HCT116 (cell line): ENCODE measurements at regions not wholly inside any gene's neighbourhood (a gene's known extent, or its start where the extent isn't known, plus 50 kb on each side); places are given as distances from the start of the nearest gene placed in this dataset.

Source experiments
- EZH2 ChIP-seq: fragments of 200-600 bp; sonication (generic); IDR thresholded peaks from 2 replicates; pipeline ENCODE4 v1.6.1; 2017; ENCODE audit warnings: antibody characterized with exemption, mixed run types
- POLR2A ChIP-seq: IDR thresholded peaks from 2 replicates; pipeline ENCODE4 v1.7.0; 2011; ENCODE audit warnings: borderline replicate concordance; ENCODE audit not compliant: insufficient read depth, insufficient read length; ENCODE audit errors: extremely low read depth
- POLR2AphosphoS5 ChIP-seq: IDR thresholded peaks from 2 replicates; pipeline ENCODE4 v1.6.1; 2011; ENCODE audit warnings: mild to moderate bottlenecking, low read depth, low read length, moderate library complexity
- RAD21 ChIP-seq: IDR thresholded peaks from 2 replicates; pipeline ENCODE4 v1.6.1; 2012; ENCODE audit warnings: low read depth, mild to moderate bottlenecking
- SP1 ChIP-seq: IDR thresholded peaks from 2 replicates; pipeline ENCODE4 v1.6.1; 2012; ENCODE audit warnings: low read depth
- TF ChIP-seq, protein P1 (sequence below), 3 experiments: fragments of 200-600 bp in 1 of 3; sonication (generic) in 1 of 3; IDR thresholded peaks in 2 of 3; conservative IDR thresholded peaks in 1 of 3; 2 replicates each; pipeline ENCODE4 v1.5.1; 2012 to 2017; ENCODE audit warnings: low read depth in 2 of 3, low read length in 2 of 3, antibody characterized with exemption in 1 of 3, borderline replicate concordance in 1 of 3, control low read depth in 1 of 3, mild to moderate bottlenecking in 1 of 3, mixed read lengths in 1 of 3, mixed run types in 1 of 3, moderate library complexity in 1 of 3; ENCODE audit not compliant: insufficient read depth in 1 of 3
- TF ChIP-seq, protein P2 (sequence below): IDR thresholded peaks from 2 replicates; pipeline ENCODE4 v1.6.1; 2012
- TF ChIP-seq, protein P3 (sequence below): IDR thresholded peaks from 2 replicates; pipeline ENCODE4 v1.6.1; 2011; ENCODE audit warnings: mild to moderate bottlenecking, low read length, moderate library complexity; ENCODE audit not compliant: insufficient replicate concordance; ENCODE audit errors: extremely low read depth

DNA sequence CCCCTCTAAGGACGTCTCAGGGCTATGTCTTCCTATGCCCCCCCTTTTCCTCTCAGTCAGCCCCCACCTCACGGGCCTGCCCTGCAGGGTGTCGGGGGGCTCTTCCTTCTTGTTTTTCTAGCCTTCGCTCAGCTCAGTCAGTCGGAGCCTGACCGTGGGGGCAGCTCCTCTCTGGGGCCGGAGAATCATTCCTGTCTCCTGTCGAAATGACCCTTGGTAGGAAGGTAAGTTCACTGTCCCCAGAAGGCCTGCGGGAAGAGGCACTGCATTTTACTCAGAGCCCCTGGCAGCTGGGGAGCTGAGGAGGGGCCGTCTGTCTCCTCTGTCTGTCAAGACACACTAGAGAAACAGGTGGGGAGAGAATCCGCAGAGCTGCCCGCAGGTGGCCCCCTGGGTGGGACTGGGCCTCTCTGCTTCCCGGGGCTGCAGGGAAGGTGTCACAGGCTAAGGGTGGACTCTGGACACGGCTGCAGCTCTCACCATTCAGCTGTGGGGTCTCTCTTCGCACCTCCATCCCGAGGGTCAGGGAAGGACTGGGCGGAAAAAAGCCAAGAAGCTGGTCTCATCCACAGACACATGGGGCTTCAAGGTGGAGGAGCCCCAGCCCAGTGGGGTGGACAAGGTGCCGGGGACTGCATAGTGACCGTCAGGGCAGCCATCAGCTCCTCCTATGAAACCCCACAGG lies 112.8 kb upstream of the TNRC6C start:
- TF ChIP-seq SP1 (no peak), RAD21 (no peak), POLR2AphosphoS5 (no peak), POLR2A (no peak), EZH2 (no peak)
- TF ChIP-seq, protein P1, sequence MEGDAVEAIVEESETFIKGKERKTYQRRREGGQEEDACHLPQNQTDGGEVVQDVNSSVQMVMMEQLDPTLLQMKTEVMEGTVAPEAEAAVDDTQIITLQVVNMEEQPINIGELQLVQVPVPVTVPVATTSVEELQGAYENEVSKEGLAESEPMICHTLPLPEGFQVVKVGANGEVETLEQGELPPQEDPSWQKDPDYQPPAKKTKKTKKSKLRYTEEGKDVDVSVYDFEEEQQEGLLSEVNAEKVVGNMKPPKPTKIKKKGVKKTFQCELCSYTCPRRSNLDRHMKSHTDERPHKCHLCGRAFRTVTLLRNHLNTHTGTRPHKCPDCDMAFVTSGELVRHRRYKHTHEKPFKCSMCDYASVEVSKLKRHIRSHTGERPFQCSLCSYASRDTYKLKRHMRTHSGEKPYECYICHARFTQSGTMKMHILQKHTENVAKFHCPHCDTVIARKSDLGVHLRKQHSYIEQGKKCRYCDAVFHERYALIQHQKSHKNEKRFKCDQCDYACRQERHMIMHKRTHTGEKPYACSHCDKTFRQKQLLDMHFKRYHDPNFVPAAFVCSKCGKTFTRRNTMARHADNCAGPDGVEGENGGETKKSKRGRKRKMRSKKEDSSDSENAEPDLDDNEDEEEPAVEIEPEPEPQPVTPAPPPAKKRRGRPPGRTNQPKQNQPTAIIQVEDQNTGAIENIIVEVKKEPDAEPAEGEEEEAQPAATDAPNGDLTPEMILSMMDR (IDR thresholded peaks at IDR 0.05 in 2 of 3, conservative IDR thresholded peaks at IDR 0.05 in 1 of 3; ENCODE audit: borderline replicate concordance in 1 of 3, insufficient read depth in 1 of 3, low read depth in 2 of 3, low read length in 2 of 3): no peak
- TF ChIP-seq, protein P2, sequence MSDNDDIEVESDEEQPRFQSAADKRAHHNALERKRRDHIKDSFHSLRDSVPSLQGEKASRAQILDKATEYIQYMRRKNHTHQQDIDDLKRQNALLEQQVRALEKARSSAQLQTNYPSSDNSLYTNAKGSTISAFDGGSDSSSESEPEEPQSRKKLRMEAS: no peak
- TF ChIP-seq, protein P3, sequence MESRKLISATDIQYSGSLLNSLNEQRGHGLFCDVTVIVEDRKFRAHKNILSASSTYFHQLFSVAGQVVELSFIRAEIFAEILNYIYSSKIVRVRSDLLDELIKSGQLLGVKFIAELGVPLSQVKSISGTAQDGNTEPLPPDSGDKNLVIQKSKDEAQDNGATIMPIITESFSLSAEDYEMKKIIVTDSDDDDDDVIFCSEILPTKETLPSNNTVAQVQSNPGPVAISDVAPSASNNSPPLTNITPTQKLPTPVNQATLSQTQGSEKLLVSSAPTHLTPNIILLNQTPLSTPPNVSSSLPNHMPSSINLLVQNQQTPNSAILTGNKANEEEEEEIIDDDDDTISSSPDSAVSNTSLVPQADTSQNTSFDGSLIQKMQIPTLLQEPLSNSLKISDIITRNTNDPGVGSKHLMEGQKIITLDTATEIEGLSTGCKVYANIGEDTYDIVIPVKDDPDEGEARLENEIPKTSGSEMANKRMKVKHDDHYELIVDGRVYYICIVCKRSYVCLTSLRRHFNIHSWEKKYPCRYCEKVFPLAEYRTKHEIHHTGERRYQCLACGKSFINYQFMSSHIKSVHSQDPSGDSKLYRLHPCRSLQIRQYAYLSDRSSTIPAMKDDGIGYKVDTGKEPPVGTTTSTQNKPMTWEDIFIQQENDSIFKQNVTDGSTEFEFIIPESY: no peak
